ENCODE measurements at regions not wholly inside any gene's neighbourhood (a gene's known extent, or its start where the extent isn't known, plus 50 kb on each side); places are given as distances from the start of the nearest gene placed in this dataset.

- Histone ChIP-seq H3K4me1 (ENCODE audit: control insufficient read depth, insufficient read depth, low read depth, low read length) (no peaks in the 10 kb centered on the region), H3K4me3 (ENCODE audit: insufficient read depth in 1 of 2, low read depth in 1 of 2, low read length in 2 of 2) (no peak overlapping the region), H2AK5ac (ENCODE audit: low read length, severe bottlenecking) (no peak overlapping the region), H2BK15ac (ENCODE audit: low read depth, poor library complexity, severe bottlenecking) (no peak overlapping the region), H3K18ac (ENCODE audit: low read depth in 1 of 2, low read length in 2 of 2) (no peak overlapping the region), H3K4me2 (ENCODE audit: low read length, poor library complexity, severe bottlenecking) (no peak overlapping the region), H3K9ac (ENCODE audit: low read length) (no peak overlapping the region), H3K4ac (ENCODE audit: low read depth in 1 of 2, low read length in 2 of 2) (no peak overlapping the region), H3K9me3 (ENCODE audit: control insufficient read depth, low read length) (peaks cover 16% of the 10 kb centered on the region), H3K36me3 (ENCODE audit: control insufficient read depth in 1 of 2, insufficient read depth in 2 of 2, low read depth in 1 of 2, low read length in 2 of 2) (no peaks in the 10 kb centered on the region), H3K23ac (ENCODE audit: low read length in 2 of 2) (no peak overlapping the region), H4K91ac (ENCODE audit: low read length) (no peak overlapping the region), H2BK12ac (ENCODE audit: low read length in 2 of 2) (no peak overlapping the region), H3K79me1 (replicated peaks; ENCODE audit: low read length, poor library complexity, severe bottlenecking) (no peaks in the 10 kb centered on the region), H2AFZ (ENCODE audit: low read depth, low read length) (no peak overlapping the region), H2BK5ac (ENCODE audit: low read depth, low read length, poor library complexity, severe bottlenecking) (no peak overlapping the region), H4K8ac (ENCODE audit: low read length) (no peak overlapping the region), H3K27me3 (ENCODE audit: control insufficient read depth in 1 of 2, insufficient read depth in 1 of 2, low read length in 2 of 2) (no peaks in the 10 kb centered on the region), H3K27ac (ENCODE audit: low read length, poor library complexity, severe bottlenecking) (no peak overlapping the region), H2BK120ac (ENCODE audit: low read depth, low read length) (no peak overlapping the region), H3K14ac (ENCODE audit: low read length in 2 of 2) (no peak overlapping the region)
- DNase-seq, result no peak
- no CpG with 5 or more reads among the region's 4 CpGs for WGBS
Measured at GRCh38 chr6:141780296-141780695, 352.4 kb upstream of the GJE1 start.

DNA sequence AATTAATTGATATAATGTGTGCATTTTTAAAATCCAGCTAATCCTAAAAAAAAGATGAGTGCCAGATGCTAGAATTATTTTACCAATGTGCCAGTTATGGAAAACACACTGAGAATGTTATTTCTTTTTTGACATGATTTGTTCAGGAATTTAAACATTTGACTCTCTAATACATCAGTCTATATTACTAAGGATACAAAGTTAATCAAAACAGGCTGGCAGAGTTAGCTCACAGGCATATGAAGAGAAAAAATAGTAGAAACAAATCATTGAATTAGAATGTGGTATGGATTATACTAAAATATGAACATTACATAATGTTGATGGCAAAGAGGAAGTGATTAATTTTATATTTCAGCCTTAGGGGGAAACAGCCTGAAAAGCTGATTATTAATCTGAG lies 368.3 kb upstream of the GJE1 start:
- H2AFZ ChIP-seq (ENCODE audit: low read depth, low read length), result no peak overlapping the region
- H2BK120ac ChIP-seq (ENCODE audit: low read depth, low read length), result no peak overlapping the region
- no peak overlapping the region for H3K4me3 ChIP-seq (ENCODE audit: insufficient read depth in 1 of 2, low read depth in 1 of 2, low read length in 2 of 2)
- H4K8ac ChIP-seq (ENCODE audit: low read length), result no peak overlapping the region
- H3K36me3 ChIP-seq (ENCODE audit: control insufficient read depth in 1 of 2, insufficient read depth in 2 of 2, low read depth in 1 of 2, low read length in 2 of 2), result no peaks in the 10 kb centered on the region
- no peaks in the 10 kb centered on the region for H3K9me3 ChIP-seq (ENCODE audit: control insufficient read depth, low read length)
- H3K23ac ChIP-seq (ENCODE audit: low read length in 2 of 2), result no peak overlapping the region
- no peak for DNase-seq
- no peak overlapping the region for H3K9ac ChIP-seq (ENCODE audit: low read length)
- H2BK5ac ChIP-seq (ENCODE audit: low read depth, low read length, poor library complexity, severe bottlenecking), result no peak overlapping the region
- no peaks in the 10 kb centered on the region for H3K4me1 ChIP-seq (ENCODE audit: control insufficient read depth, insufficient read depth, low read depth, low read length)
- H3K27me3 ChIP-seq (ENCODE audit: control insufficient read depth in 1 of 2, insufficient read depth in 1 of 2, low read length in 2 of 2), result no peaks in the 10 kb centered on the region
- H3K27ac ChIP-seq (ENCODE audit: low read length, poor library complexity, severe bottlenecking), result no peak overlapping the region
- H4K91ac ChIP-seq (ENCODE audit: low read length), result no peak overlapping the region
- H2BK15ac ChIP-seq (ENCODE audit: low read depth, poor library complexity, severe bottlenecking), result no peak overlapping the region
- no peak overlapping the region for H2AK5ac ChIP-seq (ENCODE audit: low read length, severe bottlenecking)
- H3K18ac ChIP-seq (ENCODE audit: low read depth in 1 of 2, low read length in 2 of 2), result no peak overlapping the region
- no peak overlapping the region for H2BK12ac ChIP-seq (ENCODE audit: low read length in 2 of 2)
- no peaks in the 10 kb centered on the region for H3K79me1 ChIP-seq (replicated peaks; ENCODE audit: low read length, poor library complexity, severe bottlenecking)
- no peak overlapping the region for H3K4ac ChIP-seq (ENCODE audit: low read depth in 1 of 2, low read length in 2 of 2)
- no peak overlapping the region for H3K4me2 ChIP-seq (ENCODE audit: low read length, poor library complexity, severe bottlenecking)
- H3K14ac ChIP-seq (ENCODE audit: low read length in 2 of 2), result no peak overlapping the region

- H4K91ac ChIP-seq (ENCODE audit: low read length), result no peak overlapping the region
- H2BK120ac ChIP-seq (ENCODE audit: low read depth, low read length), result no peak overlapping the region
- H3K36me3 ChIP-seq (ENCODE audit: control insufficient read depth in 1 of 2, insufficient read depth in 2 of 2, low read depth in 1 of 2, low read length in 2 of 2), result no peaks in the 10 kb centered on the region
- H2BK12ac ChIP-seq (ENCODE audit: low read length in 2 of 2), result no peak overlapping the region
- no peaks in the 10 kb centered on the region for H3K4me1 ChIP-seq (ENCODE audit: control insufficient read depth, insufficient read depth, low read depth, low read length)
- H2AFZ ChIP-seq (ENCODE audit: low read depth, low read length), result no peak overlapping the region
- no peaks in the 10 kb centered on the region for H3K27me3 ChIP-seq (ENCODE audit: control insufficient read depth in 1 of 2, insufficient read depth in 1 of 2, low read length in 2 of 2)
- H3K4me3 ChIP-seq (ENCODE audit: insufficient read depth in 1 of 2, low read depth in 1 of 2, low read length in 2 of 2), result no peak overlapping the region
- no peak overlapping the region for H3K9ac ChIP-seq (ENCODE audit: low read length)
- H2BK5ac ChIP-seq (ENCODE audit: low read depth, low read length, poor library complexity, severe bottlenecking), result no peak overlapping the region
- H2BK15ac ChIP-seq (ENCODE audit: low read depth, poor library complexity, severe bottlenecking), result no peak overlapping the region
- no peak overlapping the region for H2AK5ac ChIP-seq (ENCODE audit: low read length, severe bottlenecking)
- no peaks in the 10 kb centered on the region for H3K9me3 ChIP-seq (ENCODE audit: control insufficient read depth, low read length)
- no peaks in the 10 kb centered on the region for H3K79me1 ChIP-seq (replicated peaks; ENCODE audit: low read length, poor library complexity, severe bottlenecking)
- H3K4ac ChIP-seq (ENCODE audit: low read depth in 1 of 2, low read length in 2 of 2), result no peak overlapping the region
- DNase-seq, result no peak
- H4K8ac ChIP-seq (ENCODE audit: low read length), result no peak overlapping the region
- H3K14ac ChIP-seq (ENCODE audit: low read length in 2 of 2), result no peak overlapping the region
- H3K4me2 ChIP-seq (ENCODE audit: low read length, poor library complexity, severe bottlenecking), result no peak overlapping the region
- no peak overlapping the region for H3K23ac ChIP-seq (ENCODE audit: low read length in 2 of 2)
- H3K18ac ChIP-seq (ENCODE audit: low read depth in 1 of 2, low read length in 2 of 2), result no peak overlapping the region
- no peak overlapping the region for H3K27ac ChIP-seq (ENCODE audit: low read length, poor library complexity, severe bottlenecking)
- WGBS, result 90% methylated on average over 3 of the region's 3 CpGs
Measured at GRCh38 chr6:141758430-141758829, 374.3 kb upstream of the GJE1 start.

- H3K36me3 ChIP-seq (ENCODE audit: control insufficient read depth in 1 of 2, insufficient read depth in 2 of 2, low read depth in 1 of 2, low read length in 2 of 2), result no peaks in the 10 kb centered on the region
- no peak overlapping the region for H3K18ac ChIP-seq (ENCODE audit: low read depth in 1 of 2, low read length in 2 of 2)
- no peak overlapping the region for H3K14ac ChIP-seq (ENCODE audit: low read length in 2 of 2)
- H2AK5ac ChIP-seq (ENCODE audit: low read length, severe bottlenecking), result no peak overlapping the region
- H4K8ac ChIP-seq (ENCODE audit: low read length), result no peak overlapping the region
- H3K9ac ChIP-seq (ENCODE audit: low read length), result no peak overlapping the region
- H3K27me3 ChIP-seq (ENCODE audit: control insufficient read depth in 1 of 2, insufficient read depth in 1 of 2, low read length in 2 of 2), result no peaks in the 10 kb centered on the region
- H2BK5ac ChIP-seq (ENCODE audit: low read depth, low read length, poor library complexity, severe bottlenecking), result no peak overlapping the region
- H2BK120ac ChIP-seq (ENCODE audit: low read depth, low read length), result no peak overlapping the region
- H2AFZ ChIP-seq (ENCODE audit: low read depth, low read length), result no peak overlapping the region
- H3K23ac ChIP-seq (ENCODE audit: low read length in 2 of 2), result no peak overlapping the region
- no peak overlapping the region for H3K4me2 ChIP-seq (ENCODE audit: low read length, poor library complexity, severe bottlenecking)
- H2BK12ac ChIP-seq (ENCODE audit: low read length in 2 of 2), result no peak overlapping the region
- H2BK15ac ChIP-seq (ENCODE audit: low read depth, poor library complexity, severe bottlenecking), result no peak overlapping the region
- no peaks in the 10 kb centered on the region for H3K9me3 ChIP-seq (ENCODE audit: control insufficient read depth, low read length)
- no peak overlapping the region for H3K4me3 ChIP-seq (ENCODE audit: insufficient read depth in 1 of 2, low read depth in 1 of 2, low read length in 2 of 2)
- H3K4ac ChIP-seq (ENCODE audit: low read depth in 1 of 2, low read length in 2 of 2), result no peak overlapping the region
- no peak overlapping the region for H3K27ac ChIP-seq (ENCODE audit: low read length, poor library complexity, severe bottlenecking)
- DNase-seq, result no peak
- H4K91ac ChIP-seq (ENCODE audit: low read length), result no peak overlapping the region
- WGBS, result 94% methylated on average over 1 of the region's 3 CpGs
- no peaks in the 10 kb centered on the region for H3K79me1 ChIP-seq (replicated peaks; ENCODE audit: low read length, poor library complexity, severe bottlenecking)
- no peaks in the 10 kb centered on the region for H3K4me1 ChIP-seq (ENCODE audit: control insufficient read depth, insufficient read depth, low read depth, low read length)
Measured at GRCh38 chr6:141753180-141753579, 379.5 kb upstream of the GJE1 start.
